GM10248 (cell line): ENCODE measurements at regions not wholly inside any gene's neighbourhood (a gene's known extent, or its start where the extent isn't known, plus 50 kb on each side); places are given as distances from the start of the nearest gene placed in this dataset.

Experiments used
- CTCF ChIA-PET: fragments of 300-600 bp; sonication (Branson Sonifier 250); formaldehyde crosslinking; extraction: SDS; loops from one replicate; lab custom pipeline; 2021; ENCODE audit warnings: antibody characterized with exemption; lab: Yijun Ruan, JAX
- POLR2A ChIA-PET: fragments of 350-650 bp; sonication (Branson Sonifier 250); formaldehyde crosslinking; extraction: SDS; loops from one replicate; lab custom pipeline; 2020; ENCODE audit warnings: antibody characterized with exemption; lab: Yijun Ruan, JAX
- DNase-seq: peaks from one replicate; pipeline ENCODE4 v3.0.0; 2012; ENCODE audit errors: extremely low spot score
- TF ChIP-seq, protein P1 (sequence below): IDR thresholded peaks from 2 replicates; pipeline ENCODE4 v1.5.1; 2012; ENCODE audit warnings: mild to moderate bottlenecking, low read depth; ENCODE audit errors: extremely low read depth, missing control alignments, control extremely low read depth

DNA sequence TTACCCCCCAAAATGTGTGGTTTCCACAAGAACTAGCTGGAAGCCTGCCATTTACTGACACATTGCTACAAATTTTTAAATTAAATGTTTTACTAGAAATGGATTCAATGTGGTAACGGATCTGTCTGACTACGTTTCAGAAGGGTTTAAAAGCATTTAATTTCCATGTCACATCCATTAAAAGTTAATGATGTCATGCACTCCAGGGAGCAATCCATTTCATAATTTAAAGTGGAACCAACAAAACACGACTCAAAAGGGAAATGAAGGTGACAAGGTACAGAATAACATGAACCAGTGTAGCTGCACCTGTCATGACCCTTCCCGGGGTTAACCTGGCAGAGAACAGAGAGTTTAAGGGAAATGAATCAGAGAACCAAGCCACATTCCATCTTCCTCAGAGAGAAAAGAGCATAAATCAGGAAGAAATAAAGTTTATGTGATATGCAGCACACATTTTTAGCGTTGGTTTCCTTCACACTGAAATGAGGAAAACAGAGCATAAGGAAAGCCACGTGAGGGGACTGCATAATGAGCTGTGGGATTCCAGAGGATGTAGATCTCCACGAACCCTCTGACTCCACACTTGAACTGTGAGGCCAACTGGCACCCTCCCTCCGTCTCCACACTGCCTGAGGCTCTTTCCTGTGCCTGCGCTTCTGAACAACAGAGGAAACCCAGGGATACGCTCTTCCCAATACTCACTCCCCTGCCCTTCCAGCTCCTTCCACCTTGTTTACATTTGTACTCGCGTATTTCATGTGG is 170.3 kb upstream of the AHI1 start:
- CTCF ChIA-PET, result interaction anchor here (1.4 to 1.6 kb wide), 2 partner anchors 12 to 85 kb away, joined by 3 to 5 read pairs; no protein-coding TSS in a partner anchor
- POLR2A ChIA-PET, result no interaction called here
- TF ChIP-seq, protein P1, sequence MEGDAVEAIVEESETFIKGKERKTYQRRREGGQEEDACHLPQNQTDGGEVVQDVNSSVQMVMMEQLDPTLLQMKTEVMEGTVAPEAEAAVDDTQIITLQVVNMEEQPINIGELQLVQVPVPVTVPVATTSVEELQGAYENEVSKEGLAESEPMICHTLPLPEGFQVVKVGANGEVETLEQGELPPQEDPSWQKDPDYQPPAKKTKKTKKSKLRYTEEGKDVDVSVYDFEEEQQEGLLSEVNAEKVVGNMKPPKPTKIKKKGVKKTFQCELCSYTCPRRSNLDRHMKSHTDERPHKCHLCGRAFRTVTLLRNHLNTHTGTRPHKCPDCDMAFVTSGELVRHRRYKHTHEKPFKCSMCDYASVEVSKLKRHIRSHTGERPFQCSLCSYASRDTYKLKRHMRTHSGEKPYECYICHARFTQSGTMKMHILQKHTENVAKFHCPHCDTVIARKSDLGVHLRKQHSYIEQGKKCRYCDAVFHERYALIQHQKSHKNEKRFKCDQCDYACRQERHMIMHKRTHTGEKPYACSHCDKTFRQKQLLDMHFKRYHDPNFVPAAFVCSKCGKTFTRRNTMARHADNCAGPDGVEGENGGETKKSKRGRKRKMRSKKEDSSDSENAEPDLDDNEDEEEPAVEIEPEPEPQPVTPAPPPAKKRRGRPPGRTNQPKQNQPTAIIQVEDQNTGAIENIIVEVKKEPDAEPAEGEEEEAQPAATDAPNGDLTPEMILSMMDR, result no peak
- DNase-seq, result no peak

DNA sequence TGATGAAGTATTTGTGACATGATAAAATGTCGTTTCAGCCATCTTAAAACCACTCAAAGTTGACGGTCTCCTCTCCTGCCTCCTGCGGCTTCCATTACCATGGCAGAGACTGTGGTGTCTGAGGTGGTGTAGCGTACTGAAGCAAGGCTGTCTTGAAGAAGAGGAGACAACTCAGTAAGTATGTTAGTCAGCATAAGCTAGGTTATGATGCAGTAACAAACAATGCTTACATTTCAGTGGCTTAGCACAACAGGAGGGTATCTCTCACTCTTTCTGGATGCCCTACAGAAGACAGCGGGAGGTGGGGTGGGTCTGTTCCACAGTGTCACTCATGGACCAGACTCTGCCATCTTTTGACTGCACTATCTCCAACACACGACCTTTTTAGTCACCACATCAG is 174.7 kb upstream of the AHI1 start:
- TF ChIP-seq, protein P1, result no peak
- ChIA-PET POLR2A (no interaction called here), CTCF (interaction anchor here (1.5 to 1.7 kb wide), 2 partner anchors 8 to 15 kb away, joined by 5 read pairs; no protein-coding TSS in a partner anchor)
- no peak for DNase-seq

DNA sequence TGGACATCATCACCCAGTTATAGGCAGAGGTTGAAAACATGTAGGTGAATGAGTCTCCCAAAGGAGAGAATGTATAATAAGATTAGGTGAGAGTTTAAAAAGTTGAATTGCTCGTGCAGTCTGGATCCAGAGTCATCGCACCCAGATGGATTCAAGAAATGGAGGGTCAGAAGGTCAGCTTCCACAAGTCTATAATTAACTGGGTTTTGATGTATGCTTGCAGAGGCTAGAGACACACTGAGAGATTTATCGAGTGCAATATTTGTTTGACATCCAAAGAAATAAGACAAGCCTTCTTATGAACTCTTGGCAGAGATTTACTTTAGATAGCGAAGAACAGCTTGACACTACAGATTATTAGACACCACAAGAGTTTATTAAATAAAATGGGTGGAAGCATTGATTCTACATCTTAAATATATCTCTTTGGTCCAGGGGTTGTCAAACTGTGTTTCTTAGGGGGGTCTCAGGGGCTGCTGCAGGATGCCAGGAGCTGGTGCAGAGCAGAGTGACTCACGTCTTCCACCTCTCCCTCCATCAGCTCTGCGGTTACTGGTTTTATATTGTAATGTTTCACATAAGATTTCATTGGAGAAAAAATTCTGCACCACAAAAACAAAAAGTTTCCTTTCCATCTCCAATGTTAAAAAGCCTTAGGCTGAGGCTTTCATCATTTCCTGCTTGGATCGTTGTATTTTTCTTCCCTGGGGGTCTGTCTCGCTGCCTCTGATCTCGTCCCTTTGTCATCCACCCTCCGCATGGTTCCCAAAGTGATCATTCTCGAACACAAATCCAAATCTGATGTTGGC is 176.2 kb upstream of the AHI1 start:
- ChIA-PET CTCF (interaction anchor here (0.8 to 2.1 kb wide), 6 partner anchors 15 to 236 kb away, joined by 3 to 8 read pairs (median 4); no protein-coding TSS in a partner anchor), POLR2A (interaction anchor here (0.8 kb wide), 1 partner anchor 175 kb away, joined by 3 read pairs; no protein-coding TSS in a partner anchor)

DNA sequence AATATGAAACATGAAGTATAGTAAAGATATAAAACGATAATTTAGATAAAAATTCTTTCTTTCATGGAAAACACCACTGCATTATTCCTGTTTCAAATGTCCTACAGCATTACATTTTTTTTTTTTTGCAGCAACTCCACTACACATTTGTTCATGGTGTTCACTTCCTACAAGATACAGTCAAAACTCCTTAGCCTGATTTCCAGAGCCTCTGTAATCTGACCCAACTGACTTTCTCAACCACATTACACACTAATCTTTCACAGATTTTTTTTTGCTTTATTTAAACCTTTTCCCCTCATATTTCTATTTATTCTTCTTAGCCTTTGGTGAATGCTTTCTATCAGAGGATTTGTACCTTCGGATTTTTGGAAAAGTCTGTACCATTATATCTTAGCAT is 176.5 kb upstream of the PDE7B start:
- no peak for DNase-seq
- TF ChIP-seq, protein P1, result no peak
- CTCF ChIA-PET, result interaction anchor here (0.8 to 2.1 kb wide), 7 partner anchors 21 to 552 kb away, joined by 3 to 8 read pairs (median 4); no protein-coding TSS in a partner anchor
- POLR2A ChIA-PET, result no interaction called here

More for the DNA sequence above, 176.2 kb upstream of the AHI1 start:
- TF ChIP-seq, protein P1, result no peak
- DNase-seq, result no peak

DNA sequence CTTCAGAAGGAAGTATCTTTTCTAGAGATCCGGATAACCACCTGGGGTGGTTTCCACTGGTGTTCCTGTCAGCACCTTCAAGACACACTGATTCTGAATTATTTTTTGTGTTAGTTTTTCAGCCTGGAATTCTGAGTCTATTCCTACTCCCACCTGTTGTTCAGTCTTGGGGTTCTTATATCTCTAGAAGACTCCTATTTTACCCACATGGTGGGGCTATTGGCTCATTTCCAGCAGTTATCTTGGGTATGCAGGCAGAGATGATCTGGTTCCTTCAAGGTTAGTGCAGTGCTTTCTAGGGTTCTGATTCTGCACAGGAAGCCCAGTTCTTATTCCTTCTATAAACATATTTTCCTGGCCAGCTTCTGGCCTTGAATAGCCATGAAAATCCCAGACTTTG is 175.6 kb upstream of the PDE7B start:
- POLR2A ChIA-PET, result no interaction called here
- peak; percentile 18 for DNase-seq
- CTCF ChIA-PET, result interaction anchor here (0.8 to 2.1 kb wide), 10 partner anchors 89 to 551 kb away, joined by 3 to 9 read pairs (median 4); no protein-coding TSS in a partner anchor
- TF ChIP-seq, protein P1, result peak; percentile 30
